NB4 (cell line): ENCODE measurements at regions not wholly inside any gene's neighbourhood (a gene's known extent, or its start where the extent isn't known, plus 50 kb on each side); places are given as distances from the start of the nearest gene placed in this dataset.

Experiments
- CTCF ChIP-seq: IDR thresholded peaks from one replicate; pipeline ENCODE4 v1.5.1; 2012; ENCODE audit warnings: low read depth, low read length
- POLR2A ChIP-seq: IDR thresholded peaks from 2 replicates; pipeline ENCODE4 v1.6.1; 2011; ENCODE audit warnings: mild to moderate bottlenecking; ENCODE audit not compliant: insufficient read length; ENCODE audit errors: extremely low read depth

- TF ChIP-seq CTCF (no peak), POLR2A (no peak)
Measured at GRCh38 chr7:42750172-42750571, 161.7 kb downstream of the C7orf25 start.
